ENCODE measurements at regions not wholly inside any gene's neighbourhood (a gene's known extent, or its start where the extent isn't known, plus 50 kb on each side); places are given as distances from the start of the nearest gene placed in this dataset.

DNA sequence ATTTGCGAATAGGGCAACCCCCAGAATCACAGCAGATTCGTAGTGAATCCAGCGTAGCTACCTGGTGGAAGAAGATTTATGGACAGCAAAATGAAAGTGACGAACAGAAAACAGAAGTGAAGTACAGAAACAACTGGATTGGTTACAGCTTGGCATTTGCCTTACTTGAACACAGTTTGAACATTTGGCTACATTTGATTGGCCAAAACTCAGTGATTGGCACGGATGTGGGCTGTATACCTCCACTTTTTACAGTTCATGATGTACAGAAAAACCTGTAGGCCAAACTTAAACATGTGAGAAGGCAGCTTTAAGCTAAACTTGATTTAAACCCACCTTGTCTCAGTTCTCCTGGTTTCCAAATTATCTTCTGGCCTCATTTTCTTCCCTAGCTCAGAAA is 49.9 kb upstream of the AMN1 start:
- DNase-seq: no peak

Data from activated CD4-positive, alpha-beta T cell treated with anti-CD3 and anti-CD28 coated beads, Interleukin-2, Interleukin-6, amounts not matched to agents 100 ng/mL and 50 ng/mL, durations not matched to agents 16 hours and 8 hours (primary cell).